ENCODE measurements at regions not wholly inside any gene's neighbourhood (a gene's known extent, or its start where the extent isn't known, plus 50 kb on each side); places are given as distances from the start of the nearest gene placed in this dataset.

GRCh38 chr19:27890206-27890605, 1322.7 kb downstream of the UQCRFS1 start:
- TF ChIP-seq NFYB (CRISPR knock-in tag; conservative IDR thresholded peaks at IDR 0.05; ENCODE audit: low read depth), result no peak
- no peak for TF ChIP-seq NR2C2 (CRISPR knock-in tag; IDR thresholded peaks at IDR 0.05)
- no peak for TF ChIP-seq CTCF (IDR thresholded peaks at IDR 0.05)
- no peak for TF ChIP-seq ATF1 (CRISPR knock-in tag; IDR thresholded peaks at IDR 0.05)
- TF ChIP-seq, protein P1, sequence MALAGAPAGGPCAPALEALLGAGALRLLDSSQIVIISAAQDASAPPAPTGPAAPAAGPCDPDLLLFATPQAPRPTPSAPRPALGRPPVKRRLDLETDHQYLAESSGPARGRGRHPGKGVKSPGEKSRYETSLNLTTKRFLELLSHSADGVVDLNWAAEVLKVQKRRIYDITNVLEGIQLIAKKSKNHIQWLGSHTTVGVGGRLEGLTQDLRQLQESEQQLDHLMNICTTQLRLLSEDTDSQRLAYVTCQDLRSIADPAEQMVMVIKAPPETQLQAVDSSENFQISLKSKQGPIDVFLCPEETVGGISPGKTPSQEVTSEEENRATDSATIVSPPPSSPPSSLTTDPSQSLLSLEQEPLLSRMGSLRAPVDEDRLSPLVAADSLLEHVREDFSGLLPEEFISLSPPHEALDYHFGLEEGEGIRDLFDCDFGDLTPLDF (CRISPR knock-in tag; IDR thresholded peaks at IDR 0.05), result no peak
- no peak for TF ChIP-seq CREM (CRISPR knock-in tag; IDR thresholded peaks at IDR 0.05)
- no peak for TF ChIP-seq PREB (CRISPR knock-in tag; IDR thresholded peaks at IDR 0.05; ENCODE audit: borderline replicate concordance)
- no peak for TF ChIP-seq NFATC4 (CRISPR knock-in tag; IDR thresholded peaks at IDR 0.05)
- no peak for TF ChIP-seq USF2 (CRISPR knock-in tag; IDR thresholded peaks at IDR 0.05)
- TF ChIP-seq FOXP4 (CRISPR knock-in tag; IDR thresholded peaks at IDR 0.05), result no peak
- TF ChIP-seq, protein P2, sequence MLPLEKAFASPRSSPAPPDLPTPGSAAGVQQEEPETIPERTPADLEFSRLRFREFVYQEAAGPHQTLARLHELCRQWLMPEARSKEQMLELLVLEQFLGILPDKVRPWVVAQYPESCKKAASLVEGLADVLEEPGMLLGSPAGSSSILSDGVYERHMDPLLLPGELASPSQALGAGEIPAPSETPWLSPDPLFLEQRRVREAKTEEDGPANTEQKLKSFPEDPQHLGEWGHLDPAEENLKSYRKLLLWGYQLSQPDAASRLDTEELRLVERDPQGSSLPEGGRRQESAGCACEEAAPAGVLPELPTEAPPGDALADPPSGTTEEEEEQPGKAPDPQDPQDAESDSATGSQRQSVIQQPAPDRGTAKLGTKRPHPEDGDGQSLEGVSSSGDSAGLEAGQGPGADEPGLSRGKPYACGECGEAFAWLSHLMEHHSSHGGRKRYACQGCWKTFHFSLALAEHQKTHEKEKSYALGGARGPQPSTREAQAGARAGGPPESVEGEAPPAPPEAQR (CRISPR knock-in tag; IDR thresholded peaks at IDR 0.05), result no peak
- TF ChIP-seq NR3C1 (CRISPR knock-in tag; conservative IDR thresholded peaks at IDR 0.05; ENCODE audit: low read depth), result no peak
- TF ChIP-seq, protein P3, sequence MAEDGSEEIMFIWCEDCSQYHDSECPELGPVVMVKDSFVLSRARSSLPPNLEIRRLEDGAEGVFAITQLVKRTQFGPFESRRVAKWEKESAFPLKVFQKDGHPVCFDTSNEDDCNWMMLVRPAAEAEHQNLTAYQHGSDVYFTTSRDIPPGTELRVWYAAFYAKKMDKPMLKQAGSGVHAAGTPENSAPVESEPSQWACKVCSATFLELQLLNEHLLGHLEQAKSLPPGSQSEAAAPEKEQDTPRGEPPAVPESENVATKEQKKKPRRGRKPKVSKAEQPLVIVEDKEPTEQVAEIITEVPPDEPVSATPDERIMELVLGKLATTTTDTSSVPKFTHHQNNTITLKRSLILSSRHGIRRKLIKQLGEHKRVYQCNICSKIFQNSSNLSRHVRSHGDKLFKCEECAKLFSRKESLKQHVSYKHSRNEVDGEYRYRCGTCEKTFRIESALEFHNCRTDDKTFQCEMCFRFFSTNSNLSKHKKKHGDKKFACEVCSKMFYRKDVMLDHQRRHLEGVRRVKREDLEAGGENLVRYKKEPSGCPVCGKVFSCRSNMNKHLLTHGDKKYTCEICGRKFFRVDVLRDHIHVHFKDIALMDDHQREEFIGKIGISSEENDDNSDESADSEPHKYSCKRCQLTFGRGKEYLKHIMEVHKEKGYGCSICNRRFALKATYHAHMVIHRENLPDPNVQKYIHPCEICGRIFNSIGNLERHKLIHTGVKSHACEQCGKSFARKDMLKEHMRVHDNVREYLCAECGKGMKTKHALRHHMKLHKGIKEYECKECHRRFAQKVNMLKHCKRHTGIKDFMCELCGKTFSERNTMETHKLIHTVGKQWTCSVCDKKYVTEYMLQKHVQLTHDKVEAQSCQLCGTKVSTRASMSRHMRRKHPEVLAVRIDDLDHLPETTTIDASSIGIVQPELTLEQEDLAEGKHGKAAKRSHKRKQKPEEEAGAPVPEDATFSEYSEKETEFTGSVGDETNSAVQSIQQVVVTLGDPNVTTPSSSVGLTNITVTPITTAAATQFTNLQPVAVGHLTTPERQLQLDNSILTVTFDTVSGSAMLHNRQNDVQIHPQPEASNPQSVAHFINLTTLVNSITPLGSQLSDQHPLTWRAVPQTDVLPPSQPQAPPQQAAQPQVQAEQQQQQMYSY (CRISPR knock-in tag; IDR thresholded peaks at IDR 0.05), result no peak
- TF ChIP-seq USF1 (CRISPR knock-in tag; IDR thresholded peaks at IDR 0.05), result no peak

Data from WTC11 (cell line).